GM21529 (cell line): ENCODE measurements at regions not wholly inside any gene's neighbourhood (a gene's known extent, or its start where the extent isn't known, plus 50 kb on each side); places are given as distances from the start of the nearest gene placed in this dataset.
"Not testable (repeated sequence)": the region's sequence is repeated elsewhere in the genome, so short reads cannot be mapped to it uniquely, and the experiment has no call there.

Experiments used
- ATAC-seq: cut with Tn5 transposase; IDR thresholded peaks from one replicate; pipeline ENCODE4 v1.9.1; 2021; ENCODE audit not compliant: unreplicated experiment

GRCh38 chr6:12348530-12349511 lies 58.7 kb downstream of the EDN1 start:
- ATAC-seq: no peak

GRCh38 chr6:12350644-12351170 lies 60.5 kb downstream of the EDN1 start:
- ATAC-seq: no peak

DNA sequence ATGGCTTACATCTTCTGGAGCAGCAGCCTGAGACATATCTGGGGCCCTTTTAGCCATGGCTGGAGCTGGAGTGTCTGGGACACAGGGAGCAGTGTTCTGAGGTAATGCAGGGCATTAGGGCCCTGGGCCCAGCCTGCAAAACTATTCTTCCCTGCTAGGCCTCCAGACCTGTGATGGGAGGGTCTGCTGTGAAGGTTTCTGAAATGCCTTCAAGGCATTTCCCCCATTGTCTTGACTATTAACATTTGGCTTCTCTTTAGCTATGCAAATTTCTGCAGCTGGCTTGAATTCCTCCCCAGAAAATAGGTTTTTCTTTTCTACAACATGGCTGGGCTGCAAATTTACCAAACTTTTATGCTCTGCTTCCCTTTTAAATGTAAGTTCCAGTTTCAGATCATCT lies 61.5 kb downstream of the EDN1 start:
- no peak for ATAC-seq

DNA sequence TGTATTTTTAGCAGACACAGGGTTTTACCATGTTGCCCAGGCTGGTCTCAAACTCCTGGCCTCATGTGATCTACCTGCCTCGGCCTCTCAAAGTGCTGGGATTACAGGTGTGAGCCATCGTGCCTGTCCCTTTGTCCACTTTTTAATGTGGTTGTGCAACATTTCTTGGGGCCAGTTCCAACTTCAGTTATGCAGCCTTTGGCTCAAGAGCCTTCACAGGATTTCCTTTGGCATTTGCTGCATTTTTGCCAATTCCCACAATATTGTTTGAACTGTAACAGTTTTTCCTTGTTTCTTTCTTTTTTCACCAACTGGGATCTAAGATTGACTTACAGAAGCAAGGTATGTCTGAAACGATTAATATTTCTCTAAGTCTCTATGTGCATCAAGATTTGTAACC lies 63.6 kb downstream of the EDN1 start:
- no peak for ATAC-seq

DNA sequence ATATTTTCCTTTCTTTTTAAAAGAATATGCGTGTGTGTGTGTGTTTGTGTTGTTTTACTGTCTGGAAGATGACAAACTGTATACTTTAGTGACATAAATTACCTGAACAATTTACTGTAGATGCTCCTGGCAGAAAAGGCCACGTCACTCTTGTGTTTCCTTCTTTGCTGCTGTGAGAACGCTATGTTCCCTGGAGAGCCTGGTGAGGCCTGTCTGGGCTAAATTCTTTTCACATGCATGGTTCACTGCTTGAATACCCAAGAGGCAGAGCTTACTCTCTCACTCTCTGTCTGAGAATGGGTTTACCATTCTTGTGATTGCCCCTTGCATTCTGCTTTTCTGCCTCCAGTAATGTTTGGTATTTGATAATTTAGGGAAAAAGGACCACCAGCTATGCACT lies 64.3 kb downstream of the EDN1 start:
- ATAC-seq: no peak

- ATAC-seq: no peak
Observed at GRCh38 chr6:12355354-12355753, 65.2 kb downstream of the EDN1 start.

GRCh38 chr6:12356431-12356830 lies 66.3 kb downstream of the EDN1 start:
- ATAC-seq: no peak

- ATAC-seq: peak; percentile 71
Observed at GRCh38 chr6:12356983-12357972, 67.1 kb downstream of the EDN1 start.

DNA sequence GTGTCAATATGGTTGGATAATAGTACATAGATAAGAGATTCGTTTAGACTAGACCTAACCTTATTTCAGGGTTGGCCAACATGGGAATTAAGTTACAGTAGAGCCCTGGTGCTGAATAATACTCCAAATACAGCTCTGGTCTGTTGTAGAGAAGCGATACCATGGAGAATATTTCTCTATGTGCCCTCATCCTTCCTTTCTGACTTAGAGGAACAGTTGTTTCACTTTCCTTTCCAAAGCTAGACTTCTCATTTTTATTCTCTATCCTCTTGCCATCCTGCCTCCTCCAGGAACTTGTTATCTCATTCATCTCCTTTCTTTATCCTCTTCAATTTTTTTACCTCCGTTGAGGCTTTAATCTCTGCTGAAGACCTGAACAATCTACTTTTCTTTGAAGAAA lies 68.9 kb downstream of the EDN1 start:
- no peak for ATAC-seq

DNA sequence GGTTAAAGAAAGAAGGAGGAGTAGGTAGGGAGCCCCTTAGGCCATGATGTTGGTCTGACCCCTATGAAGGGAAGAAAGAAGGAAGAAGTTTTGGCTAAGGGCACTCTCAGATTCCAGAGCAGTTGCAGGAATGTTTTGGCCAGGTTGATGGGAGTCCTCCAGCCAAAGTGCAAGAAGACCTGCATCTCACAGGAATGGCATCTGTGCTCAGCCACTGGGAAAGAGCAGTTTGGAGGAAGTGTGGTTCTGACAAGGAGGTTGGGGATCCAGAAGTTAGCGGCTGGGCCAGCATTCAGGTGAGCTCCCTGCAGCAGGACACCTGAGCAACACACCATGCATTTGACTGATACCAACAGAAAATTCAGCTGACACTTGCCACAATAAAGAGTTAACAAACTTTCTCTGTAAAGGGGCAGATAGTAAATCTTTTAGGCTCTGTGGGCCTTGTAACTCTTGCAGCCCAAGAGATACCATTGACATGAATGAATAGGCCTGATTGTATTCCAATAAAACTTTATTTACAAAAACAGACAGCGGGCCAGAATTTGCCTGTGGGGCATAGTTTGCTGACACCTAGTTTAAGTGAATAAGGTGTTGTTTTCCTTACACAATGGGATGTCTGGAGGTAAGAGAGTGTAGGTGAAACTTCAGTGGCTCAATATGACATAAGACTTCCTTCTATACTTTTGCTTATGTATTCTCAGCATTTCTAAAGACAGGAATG lies 71.0 kb downstream of the EDN1 start:
- ATAC-seq: no peak

DNA sequence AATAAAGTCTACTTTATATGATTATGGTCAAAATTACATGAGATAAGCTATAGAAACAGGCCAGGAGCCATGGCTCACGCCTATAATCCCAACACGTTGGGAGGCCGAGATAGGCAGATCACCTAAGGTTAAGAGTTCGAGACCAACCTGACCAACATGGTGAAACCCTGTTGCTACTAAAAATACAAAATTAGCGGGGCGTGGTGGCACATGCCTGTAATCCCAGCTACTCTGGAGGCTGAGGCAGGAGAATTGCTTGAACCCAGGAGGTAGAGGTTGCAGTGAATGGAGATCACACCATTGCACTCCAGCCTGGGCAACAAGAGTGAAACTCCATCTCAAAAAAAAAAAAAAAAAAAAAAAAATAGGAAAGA lies 73.1 kb downstream of the EDN1 start:
- ATAC-seq: not testable (repeated sequence)

DNA sequence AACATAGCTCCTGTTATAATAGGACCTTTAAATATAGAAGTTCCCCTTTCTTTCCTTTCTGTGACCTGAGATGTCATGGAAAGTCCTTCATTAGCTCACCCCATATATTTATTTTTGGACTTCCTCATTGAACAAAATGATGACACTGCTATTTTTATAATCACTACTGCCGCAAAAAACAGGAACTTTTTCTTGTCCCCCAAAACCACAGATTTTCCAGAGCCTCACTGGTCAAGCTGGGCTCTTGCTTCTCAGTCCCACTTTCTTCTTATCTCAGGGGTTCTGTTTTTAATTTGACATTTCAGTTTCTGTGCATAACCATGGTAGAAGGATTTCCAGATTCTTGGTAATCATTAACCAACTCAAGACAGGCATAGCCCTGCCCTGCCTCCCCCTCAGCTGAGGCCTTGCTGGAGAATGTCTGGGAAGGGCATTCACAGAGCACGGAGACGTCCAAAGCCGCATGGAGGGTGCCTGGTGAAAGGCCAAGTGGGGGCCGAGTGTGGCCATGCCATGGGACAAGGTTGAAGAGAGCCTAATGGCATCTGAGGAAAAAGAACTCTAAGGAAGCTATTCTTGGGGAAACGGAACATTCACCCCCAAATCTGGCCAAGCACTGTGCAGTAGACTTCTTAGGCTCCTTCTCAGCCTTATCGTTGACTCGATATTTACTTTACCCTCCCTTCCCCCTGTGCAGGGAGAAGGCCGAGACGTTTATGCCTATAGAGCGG lies 73.7 kb downstream of the EDN1 start:
- peak; percentile 70 for ATAC-seq

GRCh38 chr6:12364621-12365020 lies 74.5 kb downstream of the EDN1 start:
- no peak for ATAC-seq

DNA sequence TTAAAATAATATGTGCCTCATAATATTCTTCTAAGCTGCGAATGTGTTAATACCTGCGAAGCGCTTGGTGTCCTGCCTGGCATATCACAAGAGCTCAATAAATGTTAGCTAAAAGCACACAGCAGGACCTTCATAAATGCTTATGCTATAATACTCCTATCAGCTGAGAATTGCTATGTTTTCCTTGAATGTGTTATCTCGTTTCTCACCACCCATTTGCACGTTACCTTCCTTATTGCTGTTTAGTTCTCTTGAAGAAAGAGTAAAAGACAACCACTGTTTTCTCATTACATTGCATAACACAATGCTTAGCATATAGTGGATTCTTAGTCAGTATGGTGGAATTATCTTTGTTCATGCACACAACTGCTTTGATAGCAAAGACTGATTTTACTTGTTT lies 76.6 kb downstream of the EDN1 start:
- ATAC-seq: no peak

GRCh38 chr6:12367412-12367811 lies 77.3 kb downstream of the EDN1 start:
- ATAC-seq: no peak

DNA sequence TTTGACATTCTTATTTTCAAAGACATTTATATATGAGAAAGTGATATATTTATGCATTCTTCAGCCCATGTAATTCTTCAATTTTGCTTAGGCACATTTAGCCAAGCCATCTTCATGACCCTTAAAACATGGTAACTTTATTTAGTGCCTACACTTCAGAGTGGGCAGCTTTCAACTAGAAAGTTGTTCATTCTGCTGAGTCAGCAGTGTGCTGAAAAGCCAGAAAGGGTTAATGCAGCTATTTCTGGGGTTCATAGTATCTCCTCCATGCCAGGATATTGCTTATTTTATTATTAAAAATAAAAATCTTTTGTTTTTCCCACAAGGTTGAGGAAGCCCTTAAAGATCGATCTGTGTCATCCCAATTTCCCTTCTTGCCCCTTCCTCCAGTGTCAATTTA lies 79.2 kb downstream of the EDN1 start:
- no peak for ATAC-seq

- ATAC-seq: peak; percentile 71
Observed at GRCh38 chr6:12369781-12370262, 79.7 kb downstream of the EDN1 start.

- no peak for ATAC-seq
Observed at GRCh38 chr6:12371151-12371550, 81.0 kb downstream of the EDN1 start.

- peak; percentile 51 for ATAC-seq
Observed at GRCh38 chr6:12371641-12372146, 81.5 kb downstream of the EDN1 start.

GRCh38 chr6:12379181-12379580 lies 89.0 kb downstream of the EDN1 start:
- ATAC-seq: no peak
